Spleen (tissue), 7 donors: ENCODE measurements at regions not wholly inside any gene's neighbourhood (a gene's known extent, or its start where the extent isn't known, plus 50 kb on each side); places are given as distances from the start of the nearest gene placed in this dataset.

Source experiments
- CTCF ChIP-seq, 11 experiments: fragments of 200-600 bp in 7 of 11; fragments of 450-650 bp in 4 of 11; sonication (generic) in 4 of 11; IDR thresholded peaks in 8 of 11; conservative IDR thresholded peaks in 3 of 11; 1 replicate in 7 of 11; 2 replicates in 4 of 11; pipeline versions ENCODE4 v1.4.0 to v1.8.0; 2016 to 2021; ENCODE audit warnings: antibody characterized with exemption in 11 of 11, inconsistent platforms in 4 of 11, mild to moderate bottlenecking in 1 of 11
- POLR2A ChIP-seq, 3 donors: fragments of 450-650 bp; IDR thresholded peaks; one replicate each; pipeline ENCODE4 v1.5.1; 2017; ENCODE audit warnings: antibody characterized with exemption in 3 of 3, mild to moderate bottlenecking in 1 of 3
- POLR2AphosphoS5 ChIP-seq, 3 donors: sonication (generic); formaldehyde crosslinking; IDR thresholded peaks; one replicate each; pipeline ENCODE4 v1.5.1; 2017; ENCODE audit warnings: antibody characterized with exemption in 3 of 3
- donor health status: DM: no; HTN: no; CAD: no; lungs with moderate emphysema.
- donor health status: DM: no; HTN: no; CAD: no.
- donor health status: DM: no; HTN: no; CAD: no.

DNA sequence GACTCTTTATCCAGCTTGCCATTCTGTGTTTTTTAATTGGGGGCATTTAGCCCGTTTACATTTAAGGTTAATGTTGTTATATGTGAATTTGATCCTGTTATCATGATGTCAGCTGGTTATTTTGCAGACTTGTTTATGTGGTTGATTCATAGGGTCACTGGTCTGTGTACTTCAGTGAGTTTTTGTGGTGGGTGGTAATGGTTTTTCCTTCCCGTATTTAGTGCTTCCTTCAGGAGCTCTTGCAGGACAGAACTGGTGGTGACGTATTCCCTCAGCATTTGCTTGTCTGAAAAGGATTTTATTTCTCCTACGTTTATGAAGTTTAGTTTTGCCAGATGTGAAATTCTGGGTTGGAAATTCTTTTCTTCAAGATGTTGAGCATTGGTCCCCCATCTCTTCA lies 381.1 kb downstream of the MAN2A1 start:
- no peak for TF ChIP-seq POLR2A (IDR thresholded peaks at IDR 0.05)
- TF ChIP-seq CTCF (IDR thresholded peaks at IDR 0.05 in 8 of 11, conservative IDR thresholded peaks at IDR 0.05 in 3 of 11) = no peak
- TF ChIP-seq POLR2AphosphoS5 (IDR thresholded peaks at IDR 0.05) = no peak
